Left cardiac atrium (tissue), 4 donors: ENCODE measurements at regions not wholly inside any gene's neighbourhood (a gene's known extent, or its start where the extent isn't known, plus 50 kb on each side); places are given as distances from the start of the nearest gene placed in this dataset.
A peak's percentile ranks its signal among the peaks of the same experiment; 100 is the strongest.
"Not testable (repeated sequence)": the region's sequence is repeated elsewhere in the genome, so short reads cannot be mapped to it uniquely, and the experiment has no call there.

Experiments
- ATAC-seq, 2 donors: fragments of 200-7000 bp; cut with Tn5 transposase; one replicate each; pipeline ENCODE4 v1.9.1; 2020; ENCODE audit warnings: mild to moderate bottlenecking in 2 of 2, moderate library complexity in 2 of 2
- DNase-seq: peaks from one replicate; pipeline ENCODE4 v3.0.0-alpha.2; 2020
- intact Hi-C, 2 donors: fragments of 100-400 bp; cut with DNase I; formaldehyde crosslinking; loops; one replicate each; pipeline versions ENCODE4 v1.14.1 to v1.15.1; 2022 to 2023
- donor health status: DM: no; HTN: yes; CAD: no.
- donor health status: DM: no; HTN: yes; CAD: no; lungs with severe emphysema.
- donor health status: DM: yes; HTN: yes; CAD: no.
- donor health status: Dilated cardiomyopathy.

- intact Hi-C loops, result no loop called here
- ATAC-seq (no peak), DNase-seq (no peak)
Measured at GRCh38 chr9:97128919-97129318, 90.0 kb upstream of the CTSV start.

DNA sequence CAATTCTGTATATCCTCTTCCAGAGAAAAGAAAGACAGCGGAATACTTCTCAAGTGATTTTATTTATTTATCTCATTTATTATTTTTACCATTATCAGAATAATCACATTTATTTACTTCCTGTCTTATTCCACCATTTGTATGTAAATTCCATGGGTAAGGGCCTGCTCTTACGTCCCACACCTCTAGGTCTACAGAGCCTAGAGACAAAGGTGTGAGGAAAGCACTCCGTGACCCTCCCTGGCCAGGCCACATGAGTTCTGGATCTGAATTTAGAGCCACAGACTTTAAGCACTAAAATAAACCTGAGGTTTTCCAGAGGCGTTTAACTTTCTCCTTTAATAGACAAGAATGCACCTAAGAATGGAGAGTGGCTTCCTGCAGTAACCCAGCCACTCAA is 85.3 kb upstream of the CTSV start:
- intact Hi-C loops, result no loop called here
- ATAC-seq (no peak), DNase-seq (no peak)

- intact Hi-C loops, result loop anchor here in 1 of 2 donors (5.0 kb wide), 1 partner anchor 253 kb away; no protein-coding TSS in a partner anchor
- ATAC-seq (no peak), DNase-seq (no peak)
Measured at GRCh38 chr9:97110696-97111095, 71.8 kb upstream of the CTSV start.

- intact Hi-C loops, result loop anchor here in 1 of 2 donors (1.0 kb wide), 1 partner anchor 252 kb away; no protein-coding TSS in a partner anchor
- DNase-seq, result peak; percentile 34
- ATAC-seq, result peak in 1 of 2 donors; percentile 60
Measured at GRCh38 chr9:97109194-97109811, 70.4 kb upstream of the CTSV start.

DNA sequence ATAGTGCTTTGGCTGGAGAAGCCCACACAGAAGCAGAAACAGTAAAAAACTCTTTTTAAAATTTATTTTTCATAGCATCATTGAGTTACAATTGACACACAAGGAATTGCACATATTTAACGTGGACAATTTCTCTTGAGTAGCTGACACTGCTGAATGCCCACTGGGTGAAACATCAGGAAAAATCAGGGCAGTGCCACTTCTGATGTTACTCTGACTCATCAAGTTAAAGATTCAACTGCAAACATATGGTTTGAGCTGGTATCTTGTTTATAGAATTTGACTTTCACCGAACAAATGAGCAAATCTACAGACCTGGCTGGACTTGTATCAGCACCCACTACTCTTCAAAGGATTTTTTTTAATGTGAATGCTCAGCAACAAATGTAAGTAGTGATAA is 66.3 kb upstream of the CTSV start:
- ATAC-seq, DNase-seq, intact Hi-C loops: not testable (repeated sequence)

GRCh38 chr9:97103613-97104383 is 64.9 kb upstream of the CTSV start:
- ATAC-seq, DNase-seq, intact Hi-C loops: not testable (repeated sequence)

DNA sequence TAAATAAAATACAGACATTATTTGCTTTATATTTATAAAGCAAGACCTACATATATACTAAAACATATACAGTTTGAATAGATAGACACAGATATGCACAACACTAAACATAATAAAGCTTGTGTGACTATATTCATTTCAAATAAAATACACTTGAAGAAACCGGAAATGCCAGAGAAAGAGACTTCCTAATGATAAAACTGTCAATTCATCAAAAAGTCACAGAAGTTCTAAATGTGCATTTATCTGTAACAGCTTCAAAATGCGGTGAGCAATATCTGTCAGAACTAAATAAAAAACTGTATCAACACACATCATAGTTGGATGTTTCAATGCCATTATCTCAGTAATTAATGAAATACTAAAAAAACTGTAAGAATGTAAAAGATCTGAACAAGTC is 60.6 kb upstream of the CTSV start:
- DNase-seq, intact Hi-C loops, ATAC-seq: not testable (repeated sequence)

DNA sequence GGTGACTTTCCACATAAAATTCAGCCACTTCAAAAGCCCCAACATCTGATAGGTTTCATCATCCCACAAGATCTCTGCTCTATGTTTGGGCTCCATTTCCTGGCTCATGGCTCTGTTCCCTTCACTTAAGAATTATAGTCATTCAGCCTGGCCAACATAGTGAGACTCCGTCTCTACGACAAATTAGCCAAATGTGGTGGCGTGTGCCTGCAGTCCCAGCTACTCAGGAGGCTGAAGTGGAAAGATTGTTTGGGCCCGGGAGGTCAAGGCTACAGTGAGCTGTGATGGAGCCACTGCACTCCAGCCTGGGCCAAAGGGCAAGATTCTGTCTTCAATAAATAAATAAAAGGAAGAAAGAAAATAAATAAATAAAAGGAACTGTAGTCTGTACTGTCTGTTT is 57.9 kb upstream of the CTSV start:
- ATAC-seq (no peak), DNase-seq (no peak)
- intact Hi-C loops, result no loop called here

DNA sequence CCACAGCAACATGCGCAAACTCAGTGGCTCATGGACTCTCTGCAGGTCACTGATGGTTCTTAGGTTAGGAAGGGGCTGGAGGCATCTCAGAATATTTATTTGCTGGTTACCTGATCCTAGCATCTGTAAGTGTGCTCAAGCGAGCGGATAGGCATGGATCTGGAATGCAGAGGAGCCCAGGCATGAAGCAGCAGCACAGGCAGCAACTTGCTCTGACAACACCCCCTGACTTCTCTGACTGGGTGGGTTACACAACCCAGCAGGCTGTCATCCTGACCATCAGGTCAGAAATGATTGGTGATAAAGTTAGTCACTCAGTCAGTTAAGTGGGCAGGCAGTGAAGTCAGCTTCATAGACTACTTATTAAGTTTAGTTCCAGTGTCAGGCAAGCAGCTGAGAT is 50.4 kb upstream of the CTSV start:
- DNase-seq, intact Hi-C loops, ATAC-seq: not testable (repeated sequence)
